ENCODE measurements at regions not wholly inside any gene's neighbourhood (a gene's known extent, or its start where the extent isn't known, plus 50 kb on each side); places are given as distances from the start of the nearest gene placed in this dataset.
A peak's percentile ranks its signal among the peaks of the same experiment; 100 is the strongest.
"Not testable (repeated sequence)": the region's sequence is repeated elsewhere in the genome, so short reads cannot be mapped to it uniquely, and the experiment has no call there.

DNA sequence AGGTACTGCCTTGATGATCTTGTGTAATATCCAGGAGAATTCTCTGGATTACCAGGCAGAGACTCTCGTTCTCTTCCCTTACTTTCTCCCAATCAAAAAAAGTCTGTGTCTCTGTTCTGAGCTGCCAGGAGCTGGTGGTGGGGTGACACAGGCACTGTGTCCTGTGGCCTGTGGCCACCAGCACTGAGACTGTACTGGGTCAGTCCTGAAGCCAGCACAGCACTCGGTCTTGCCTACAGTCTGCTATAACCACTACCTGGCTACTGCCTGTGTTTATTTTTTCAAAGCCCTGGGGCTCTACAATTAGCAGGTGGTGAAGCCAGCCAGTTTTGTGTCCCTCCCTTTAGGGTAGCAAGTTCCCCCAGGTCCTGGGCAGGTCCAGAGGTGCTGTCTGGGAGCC, 331.1 kb upstream of the MAGEB18 start:
- no peak for DNase-seq (ENCODE audit: low read depth in 4 of 4, low spot score in 3 of 4)

DNA sequence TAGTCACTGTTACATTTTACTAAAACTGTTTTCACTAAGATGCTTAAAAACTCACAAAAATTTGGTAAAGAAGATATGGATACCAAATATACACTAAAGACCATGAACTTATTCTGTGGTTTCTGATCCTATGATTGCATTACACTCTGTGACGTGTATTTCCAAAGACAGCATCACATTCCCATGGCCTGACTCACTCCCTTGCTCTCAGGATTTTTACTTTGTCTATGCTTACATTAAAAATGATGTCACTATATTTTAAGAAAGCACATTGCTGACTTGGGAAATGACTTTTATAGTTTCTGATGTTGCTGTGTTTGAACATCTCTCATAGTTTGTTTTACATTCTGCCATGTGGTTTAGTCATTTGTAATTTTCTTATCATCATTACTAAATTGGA, 327.9 kb upstream of the MAGEB18 start:
- DNase-seq (ENCODE audit: low read depth in 4 of 4, low spot score in 3 of 4) = no peak

DNA sequence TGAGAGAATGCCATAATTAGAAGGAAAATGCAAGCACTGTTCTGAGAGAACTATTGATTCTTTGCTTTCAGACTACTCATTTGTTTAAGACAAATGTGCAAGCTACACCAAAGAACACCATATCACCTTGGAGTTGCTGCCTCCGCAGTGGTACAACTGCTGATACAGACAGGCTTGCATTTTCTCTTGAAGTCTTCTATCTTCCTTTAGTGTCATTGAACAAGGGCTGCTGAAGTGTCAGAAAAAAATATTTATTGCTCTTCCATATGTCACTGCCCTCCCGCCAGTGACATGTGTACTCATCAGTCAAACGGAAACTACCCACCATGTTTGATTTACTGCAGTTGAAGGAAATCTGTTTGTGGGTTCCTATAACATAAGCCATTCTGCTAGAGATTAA, 318.3 kb upstream of the MAGEB18 start:
- no peak for DNase-seq (ENCODE audit: low read depth in 4 of 4, low spot score in 3 of 4)

DNA sequence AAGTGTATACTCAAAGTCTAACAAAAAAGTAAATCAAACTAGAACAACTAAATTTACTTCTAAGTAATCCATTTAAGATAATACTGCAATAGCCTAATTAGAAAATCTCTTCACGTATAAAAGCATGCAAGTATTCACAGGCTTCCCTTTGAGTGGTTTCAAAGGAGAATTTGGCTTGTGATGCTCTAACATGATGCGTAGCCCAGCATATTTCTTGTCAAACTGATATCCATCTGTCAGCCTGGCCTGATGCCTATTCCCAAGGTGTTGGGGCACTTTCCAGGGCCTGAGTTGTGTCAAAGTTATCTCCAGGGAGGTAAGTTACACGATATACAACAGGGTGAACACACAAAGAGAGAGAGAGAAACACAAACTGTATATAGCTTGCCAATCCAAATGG, 287.0 kb upstream of the MAGEB18 start:
- no peak for DNase-seq (ENCODE audit: low read depth in 4 of 4, low spot score in 3 of 4)

DNA sequence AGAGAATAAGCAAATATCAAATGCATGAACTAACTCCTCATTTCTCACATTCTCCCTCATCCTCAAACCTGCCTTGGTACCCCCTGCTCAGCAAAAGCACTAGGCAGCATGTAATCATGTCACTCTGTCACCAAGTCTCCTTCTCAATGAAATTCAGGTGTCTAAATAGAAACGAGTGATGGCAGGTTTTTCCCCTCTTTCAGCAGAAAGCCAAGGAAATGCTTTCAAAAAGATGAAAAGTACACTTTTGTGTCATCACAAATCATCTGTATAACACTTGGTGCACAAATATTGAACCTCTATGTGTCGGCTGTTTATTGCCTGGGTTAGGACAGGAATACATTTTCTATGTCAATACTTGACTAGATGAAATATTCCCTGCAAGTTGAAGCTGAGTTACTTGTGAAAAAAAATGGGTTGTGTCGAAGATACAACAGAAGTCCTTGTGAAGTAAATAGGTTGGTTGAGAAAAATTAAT, 285.1 kb upstream of the MAGEB18 start:
- DNase-seq (ENCODE audit: low read depth in 4 of 4, low spot score in 3 of 4) = no peak

DNA sequence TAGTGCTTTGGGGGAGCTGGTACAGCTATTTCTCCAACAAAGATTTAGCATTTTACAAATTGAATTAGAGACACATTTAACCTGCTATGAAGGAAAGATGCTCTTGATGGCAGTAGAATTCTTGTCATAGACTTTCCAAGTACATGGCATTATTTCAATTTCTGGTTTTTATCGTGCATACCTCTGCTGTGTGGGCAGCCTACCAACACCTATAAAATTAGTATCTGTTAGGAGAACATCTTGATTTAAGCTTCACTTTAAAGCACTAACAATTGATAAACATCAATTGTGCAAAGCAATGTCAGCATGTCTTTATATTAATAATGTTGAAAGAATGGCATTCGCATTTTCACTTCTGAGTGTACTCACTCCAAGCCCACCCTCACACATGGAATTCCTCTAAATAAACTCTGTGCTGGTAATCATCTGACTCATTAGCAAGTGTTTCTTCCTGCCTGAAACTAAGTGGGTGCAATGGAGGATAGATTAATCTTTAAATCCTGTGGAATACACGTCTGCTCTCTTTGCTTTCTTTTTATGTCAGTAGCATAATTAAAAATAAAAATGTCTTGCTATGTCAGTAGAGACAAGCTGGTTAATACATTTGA, 279.8 kb upstream of the MAGEB18 start:
- DNase-seq (ENCODE audit: low read depth in 4 of 4, low spot score in 3 of 4) = no peak

DNA sequence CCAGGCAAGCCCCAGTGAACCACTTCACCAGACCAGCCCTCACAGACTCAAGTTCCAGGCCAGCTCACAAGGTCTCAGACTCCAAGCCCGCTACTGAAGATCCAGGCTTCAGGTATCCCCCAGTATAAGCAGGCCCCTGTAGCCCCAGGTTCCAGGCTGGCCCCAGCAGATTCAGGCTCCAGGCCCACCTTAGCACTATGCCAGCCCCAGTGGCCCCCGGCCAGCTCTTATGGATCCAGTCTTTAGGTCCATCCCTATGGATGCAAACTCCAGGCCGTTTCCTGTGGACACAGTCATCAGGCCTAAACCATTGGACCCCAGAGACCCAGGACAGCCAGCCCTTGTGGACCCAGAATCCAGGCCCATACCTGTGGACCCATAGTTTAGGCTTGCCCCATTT, 277.8 kb upstream of the MAGEB18 start:
- no peak for DNase-seq (ENCODE audit: low read depth in 4 of 4, low spot score in 3 of 4)

DNA sequence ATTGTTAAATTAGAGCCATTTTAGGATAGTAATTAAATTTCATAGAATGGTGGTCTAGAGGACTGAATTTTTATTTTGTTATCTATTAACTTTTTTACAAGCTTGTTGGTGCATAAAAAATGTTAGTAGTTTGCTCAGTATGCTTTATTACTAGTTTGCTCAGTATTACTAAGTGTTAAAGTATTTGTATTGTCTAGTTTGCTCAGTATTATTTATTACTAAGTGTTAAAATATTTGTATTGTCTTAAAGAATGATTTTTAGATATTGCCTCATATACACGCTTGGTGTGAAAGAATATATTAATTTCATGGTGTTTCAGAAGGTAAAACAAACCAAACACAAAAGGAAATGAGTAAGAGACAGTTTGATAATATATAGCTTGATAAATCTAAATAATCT, 268.4 kb upstream of the MAGEB18 start:
- DNase-seq (ENCODE audit: low read depth in 4 of 4, low spot score in 3 of 4) = no peak

DNA sequence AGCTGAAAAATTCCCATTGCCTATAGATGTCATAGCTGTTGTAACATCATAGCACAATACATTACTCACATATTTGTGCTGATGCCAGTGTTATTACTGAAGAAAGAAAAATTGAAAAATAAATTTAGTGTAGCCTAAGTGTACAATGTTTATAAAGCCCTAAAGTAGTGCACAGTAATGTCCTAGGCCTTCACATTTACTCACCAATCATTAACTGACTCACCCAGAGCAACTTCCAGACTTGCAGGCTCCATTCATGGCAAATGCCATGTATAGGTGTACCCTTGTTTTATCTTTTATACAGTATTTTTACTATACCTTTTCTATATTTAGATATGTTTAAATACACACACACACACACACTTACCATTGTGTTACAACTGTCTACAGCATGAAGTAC, 265.4 kb upstream of the MAGEB18 start:
- DNase-seq (ENCODE audit: low read depth in 4 of 4, low spot score in 3 of 4) = no peak

DNA sequence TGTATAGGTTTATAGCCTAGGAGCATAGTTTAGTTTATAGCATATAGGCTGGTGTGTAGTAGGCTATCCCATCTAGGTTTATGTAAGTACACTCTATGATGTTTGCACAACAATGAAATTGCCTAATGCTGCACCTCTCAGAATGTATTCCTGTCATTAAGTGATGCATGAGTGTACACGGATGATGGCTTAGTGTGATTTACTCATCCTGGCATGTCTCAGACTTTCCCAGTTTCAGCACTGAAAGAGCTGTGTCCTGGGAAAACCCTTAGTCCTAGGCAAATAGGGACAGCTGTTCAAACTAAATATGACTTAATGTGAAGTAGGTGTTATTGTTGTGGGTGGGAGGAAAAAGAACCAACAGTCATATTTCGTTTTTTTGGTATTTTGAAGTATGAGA, 264.9 kb upstream of the MAGEB18 start:
- DNase-seq (ENCODE audit: low read depth in 4 of 4, low spot score in 3 of 4) = no peak

DNA sequence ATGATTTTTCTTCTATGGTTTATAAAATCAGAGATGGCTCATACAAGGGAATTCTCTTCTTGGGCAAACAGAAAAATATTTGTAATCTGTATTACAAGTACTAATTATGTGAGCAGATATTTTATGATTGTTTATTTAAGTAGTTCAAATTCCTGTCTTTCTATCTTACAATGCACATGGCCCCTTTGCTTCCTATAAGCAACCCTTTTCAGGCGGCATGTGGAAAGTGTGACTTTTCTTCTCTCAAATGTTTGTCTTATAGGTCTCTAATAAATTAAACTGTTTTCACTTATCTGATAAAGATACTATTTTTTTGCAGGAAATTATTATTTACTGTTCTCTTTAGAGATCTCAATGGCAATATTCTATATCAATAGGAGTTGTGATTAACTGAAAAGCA, 259.3 kb upstream of the MAGEB18 start:
- no peak for DNase-seq (ENCODE audit: low read depth in 4 of 4, low spot score in 3 of 4)

DNA sequence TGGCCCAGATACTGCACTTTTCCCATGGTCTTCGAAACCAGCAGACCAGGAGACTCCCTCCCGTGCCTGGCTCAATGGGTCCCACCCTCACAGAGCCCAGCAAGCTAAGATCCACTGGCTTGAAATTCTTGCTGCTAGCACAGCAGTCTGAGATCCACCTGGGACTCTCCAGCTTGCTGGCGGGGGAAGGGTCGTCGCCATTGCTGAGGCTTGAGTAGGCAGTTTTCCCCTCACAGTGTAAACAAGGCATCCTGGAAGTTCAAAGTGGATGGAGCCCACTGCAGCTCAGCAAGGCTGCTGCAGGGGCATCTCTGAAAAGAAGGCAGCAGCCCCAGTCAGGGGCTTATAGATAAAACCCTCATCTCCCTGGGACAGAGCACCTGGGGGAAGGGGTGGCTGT, 255.6 kb upstream of the MAGEB18 start:
- not testable (repeated sequence) for DNase-seq (ENCODE audit: low read depth in 4 of 4, low spot score in 3 of 4)

DNA sequence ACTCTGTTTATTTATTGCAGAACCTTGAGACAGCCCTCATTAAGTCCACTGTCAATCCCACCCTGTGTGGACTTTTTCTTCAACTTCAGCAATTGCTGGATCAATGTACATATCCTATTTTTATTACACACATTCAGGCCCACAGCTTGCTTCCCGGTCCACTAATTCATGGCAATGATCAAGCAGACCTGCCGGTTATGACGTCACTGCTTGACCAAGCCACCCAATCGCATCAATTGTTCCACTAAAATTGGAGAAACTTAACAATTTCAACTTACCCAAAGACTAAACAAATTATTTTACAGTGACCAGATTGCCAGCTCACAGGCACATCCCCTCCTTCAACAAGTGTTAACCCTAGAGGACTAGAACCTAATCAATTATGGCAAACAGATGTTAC, 240.4 kb upstream of the MAGEB18 start:
- no peak for DNase-seq (ENCODE audit: low read depth in 4 of 4, low spot score in 3 of 4)

DNA sequence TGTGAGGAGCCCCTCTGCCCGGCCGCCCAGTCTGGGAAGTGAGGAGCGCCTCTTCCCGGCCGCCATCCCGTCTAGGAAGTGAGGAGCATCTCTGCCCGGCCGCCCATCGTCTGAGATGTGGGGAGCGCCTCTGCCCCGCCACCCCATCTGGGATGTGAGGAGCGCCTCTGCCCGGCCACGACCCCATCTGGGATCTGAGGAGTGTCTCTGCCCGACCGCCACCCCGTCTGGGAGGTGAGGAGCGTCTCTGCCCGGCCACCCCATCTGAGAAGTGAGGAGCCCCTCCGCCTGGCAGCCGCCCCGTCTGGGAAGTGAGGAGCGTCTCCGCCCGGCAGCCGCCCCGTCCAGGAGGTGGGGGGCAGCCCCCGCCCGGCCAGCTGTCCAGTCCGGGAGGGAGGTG, 232.4 kb upstream of the MAGEB18 start:
- not testable (repeated sequence) for DNase-seq (ENCODE audit: low read depth in 4 of 4, low spot score in 3 of 4)

DNA sequence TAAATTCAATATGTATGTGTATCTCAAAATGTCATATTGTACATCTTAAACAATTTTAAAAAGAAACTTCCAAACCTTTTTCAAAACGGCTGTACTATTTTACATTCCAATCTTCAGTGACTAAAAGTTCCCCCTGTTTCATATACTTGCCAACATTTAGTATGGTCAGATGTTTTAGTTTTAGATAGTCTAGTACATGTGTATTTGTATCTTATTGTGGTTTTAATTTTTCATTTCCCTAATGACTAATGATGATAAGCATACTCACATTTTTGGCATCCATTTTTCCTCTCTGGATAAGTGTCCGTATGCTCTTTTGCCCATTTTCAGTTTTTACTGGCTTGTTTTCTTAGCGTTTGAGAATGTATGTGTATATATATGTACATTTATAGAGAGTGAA, 212.2 kb upstream of the MAGEB18 start:
- DNase-seq (ENCODE audit: low read depth in 4 of 4, low spot score in 3 of 4) = no peak

DNA sequence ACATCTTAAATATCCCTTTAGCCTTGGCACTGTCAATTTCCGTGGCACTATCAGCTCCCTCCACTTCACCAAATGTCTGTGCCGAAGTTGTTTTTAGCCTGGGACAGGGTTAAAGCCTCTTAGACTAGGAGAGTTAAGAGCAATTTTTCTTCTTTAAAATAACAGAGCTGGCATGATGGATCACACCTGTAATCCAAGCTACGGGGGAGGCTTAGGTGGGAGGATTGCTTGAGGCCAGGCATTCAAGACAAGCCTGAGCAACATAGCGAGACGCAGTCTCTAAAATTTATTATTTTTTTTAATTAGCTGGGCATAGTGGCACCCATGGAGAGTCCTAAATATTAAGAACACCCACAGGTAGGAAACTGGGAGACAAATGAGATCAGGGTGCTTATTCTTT, 209.8 kb upstream of the MAGEB18 start:
- peak in 3 of 4 donors; percentile 1 to 15 (median 2) for DNase-seq (ENCODE audit: low read depth in 4 of 4, low spot score in 3 of 4)

DNA sequence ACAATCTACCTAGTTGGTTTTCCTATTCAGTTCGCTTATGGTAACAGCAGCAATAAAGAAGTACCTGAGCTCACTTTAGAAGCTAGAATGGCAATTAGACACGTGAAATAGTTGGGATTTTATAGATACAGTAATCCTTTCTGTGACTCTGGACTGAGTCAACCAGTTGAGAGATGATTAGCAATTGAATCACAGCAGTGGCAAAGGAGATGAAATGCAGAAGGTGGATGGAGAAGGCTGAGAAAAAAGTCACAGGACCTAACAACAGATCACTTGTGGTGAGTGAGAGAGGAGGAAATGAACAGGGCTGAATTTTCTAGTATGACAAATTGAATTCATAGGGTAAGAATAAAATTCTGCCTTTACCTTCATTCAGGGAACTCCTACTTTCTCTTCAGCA, 197.1 kb upstream of the MAGEB18 start:
- no peak for DNase-seq (ENCODE audit: low read depth in 4 of 4, low spot score in 3 of 4)

DNA sequence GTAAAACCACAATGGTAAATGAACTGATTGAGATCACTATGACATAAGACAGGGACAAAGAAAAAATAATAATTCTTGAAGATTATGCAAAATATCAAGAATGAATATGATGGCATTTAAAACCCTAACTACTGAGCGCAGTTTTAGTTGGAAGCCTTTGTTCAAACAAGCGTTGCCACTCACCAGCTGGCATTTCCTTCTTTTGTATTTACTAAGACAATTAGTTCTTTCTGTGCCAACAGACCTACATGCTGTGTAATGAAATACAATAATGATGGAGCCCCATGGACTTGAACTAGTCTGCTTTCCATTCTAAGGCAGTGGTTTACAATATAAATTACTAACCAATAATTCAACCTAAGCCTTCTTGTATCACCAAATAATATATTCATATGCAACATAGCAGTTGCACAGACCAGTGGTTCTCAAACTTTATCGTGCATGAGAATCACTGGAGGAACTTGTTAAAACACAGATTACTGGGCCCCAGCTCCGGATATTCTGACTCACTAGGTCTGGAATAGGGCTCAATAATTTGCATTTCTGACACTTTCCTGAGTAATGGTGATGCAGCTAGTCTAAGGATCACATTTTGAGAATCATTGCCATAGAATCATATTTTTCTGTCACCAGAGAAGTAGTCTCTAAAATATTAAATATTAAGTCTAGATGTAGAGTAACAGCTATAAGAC, 196.4 kb upstream of the MAGEB18 start:
- no peak for DNase-seq (ENCODE audit: low read depth in 4 of 4, low spot score in 3 of 4)

DNA sequence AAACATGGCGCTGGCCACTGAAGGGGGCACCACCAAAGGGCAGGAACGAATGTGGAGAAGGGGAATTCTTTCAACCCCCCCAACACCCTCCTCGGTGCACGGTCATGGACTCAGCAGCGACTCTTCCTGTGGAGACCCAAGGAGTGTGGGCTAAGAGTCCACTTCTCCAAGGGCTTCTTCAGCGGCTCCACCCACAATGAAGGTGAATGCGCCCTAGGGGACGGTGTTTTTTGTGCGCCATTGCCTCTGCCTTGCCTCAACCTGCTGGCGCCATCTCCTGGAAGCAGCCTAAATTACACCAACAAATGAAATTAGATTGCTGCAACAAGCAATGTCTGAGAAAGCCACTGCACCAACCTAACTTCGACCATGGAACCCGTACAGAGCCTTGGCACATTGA, 169.2 kb upstream of the MAGEB18 start:
- DNase-seq (ENCODE audit: low read depth in 4 of 4, low spot score in 3 of 4) = no peak

DNA sequence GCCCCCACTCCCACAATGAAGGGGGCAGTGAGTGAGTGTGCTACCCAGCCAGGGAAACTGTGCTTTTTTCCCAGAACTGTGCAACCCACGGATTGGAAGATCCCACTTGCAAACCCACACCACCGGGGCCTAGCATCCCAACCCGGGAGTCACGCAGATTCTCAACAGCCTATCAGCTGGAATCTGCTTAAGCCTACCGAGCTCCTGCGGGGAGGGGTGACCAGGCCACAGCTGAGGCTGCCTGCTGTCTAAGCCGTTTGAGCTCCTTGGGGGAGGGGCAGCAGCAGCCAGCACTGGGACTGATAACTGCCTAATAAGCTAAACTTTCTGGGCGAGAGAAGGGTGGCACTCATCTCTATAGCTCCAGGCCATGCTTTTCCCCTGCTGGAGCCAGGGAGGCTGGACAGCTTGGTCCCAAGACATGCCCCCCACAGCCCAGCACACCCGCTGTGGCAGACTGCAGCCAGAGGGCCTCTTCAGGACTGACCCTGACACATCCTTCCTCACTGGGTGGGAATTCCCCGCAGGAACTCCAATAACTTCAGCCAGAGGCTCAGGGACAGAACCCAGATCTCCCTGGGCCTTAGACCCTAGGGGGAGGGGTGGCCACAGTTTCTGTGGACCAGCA, 161.3 kb upstream of the MAGEB18 start:
- DNase-seq (ENCODE audit: low read depth in 4 of 4, low spot score in 3 of 4) = no peak

DNA sequence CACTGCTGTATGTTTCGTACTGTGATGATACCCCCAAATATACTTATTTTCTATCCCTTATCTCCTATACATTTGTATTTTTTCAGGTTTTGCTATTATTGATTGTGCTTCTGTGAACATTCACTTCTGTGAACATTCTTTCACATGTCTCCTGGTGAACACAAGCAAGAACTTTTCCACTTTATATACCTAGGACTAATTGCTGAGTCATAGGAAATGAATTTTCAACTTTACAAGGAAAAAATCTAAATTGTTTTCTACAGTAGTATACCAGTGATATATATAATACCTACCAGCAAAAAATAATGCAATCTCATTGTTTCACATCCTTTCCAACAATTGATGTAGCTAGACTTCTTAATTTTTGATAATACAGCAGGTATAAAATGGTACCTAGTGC, 139.5 kb upstream of the MAGEB18 start:
- DNase-seq (ENCODE audit: low read depth in 4 of 4, low spot score in 3 of 4) = no peak

DNA sequence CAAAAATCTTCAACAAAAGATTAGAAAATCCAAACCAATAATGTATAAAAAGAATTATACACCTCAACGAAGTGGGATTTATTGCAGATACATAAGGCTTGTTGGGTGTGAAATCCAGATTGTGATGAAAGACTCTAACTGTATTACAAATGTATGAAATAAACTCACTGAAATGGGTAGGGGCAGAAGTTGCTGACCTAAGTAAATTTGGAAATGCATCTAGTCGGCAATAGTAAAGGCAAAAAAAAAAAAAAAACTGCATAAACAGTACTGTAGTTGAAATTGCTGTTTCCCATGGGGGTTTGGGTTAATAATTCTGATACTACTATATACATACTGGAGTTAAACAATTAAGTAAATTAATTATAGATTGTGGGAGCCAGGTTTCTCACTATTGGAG, 130.7 kb upstream of the MAGEB18 start:
- DNase-seq (ENCODE audit: low read depth in 4 of 4, low spot score in 3 of 4) = no peak
